ENCODE measurements at regions not wholly inside any gene's neighbourhood (a gene's known extent, or its start where the extent isn't known, plus 50 kb on each side); places are given as distances from the start of the nearest gene placed in this dataset.

DNA sequence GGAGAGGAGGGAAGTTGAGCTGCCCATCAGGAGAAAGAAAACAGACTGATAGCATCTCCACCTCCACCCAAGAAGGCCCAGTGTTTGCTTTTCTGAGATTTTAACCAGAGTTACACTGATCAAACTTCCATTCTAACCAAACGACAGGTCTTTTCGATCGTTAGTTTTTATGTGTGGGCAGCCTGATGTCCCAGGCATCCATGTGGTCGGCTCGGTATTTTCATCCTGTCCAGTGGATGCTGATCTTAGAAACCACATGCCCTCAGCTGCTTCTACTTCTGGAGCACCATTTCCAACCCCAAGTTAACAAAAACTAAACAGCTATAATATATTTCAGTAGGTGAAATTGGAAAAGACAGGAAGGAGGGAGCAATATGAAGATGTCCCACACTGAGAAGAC, 536.8 kb upstream of the JAG1 start:
- no peak for DNase-seq (ENCODE audit: low read depth in 2 of 2)

DNA sequence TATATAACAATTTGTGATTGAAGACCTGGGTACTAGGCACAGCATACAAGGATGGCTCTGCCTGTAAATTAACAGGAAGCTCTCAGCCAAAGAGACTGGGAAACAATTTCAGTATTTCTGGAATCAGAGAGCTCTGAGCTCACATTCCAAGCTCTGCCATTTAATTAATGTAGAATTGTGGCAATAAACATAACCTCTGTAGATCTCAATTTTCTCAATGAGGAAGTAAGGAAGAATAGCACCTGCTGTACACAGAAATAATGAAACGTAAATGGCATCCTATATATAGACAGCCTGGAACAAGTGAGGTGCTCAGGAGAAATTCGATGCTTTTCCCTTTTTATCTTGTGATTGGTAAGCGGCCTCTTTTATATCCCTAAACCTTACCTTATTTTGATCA, 538.5 kb upstream of the JAG1 start:
- DNase-seq (ENCODE audit: low read depth in 2 of 2) = no peak

DNA sequence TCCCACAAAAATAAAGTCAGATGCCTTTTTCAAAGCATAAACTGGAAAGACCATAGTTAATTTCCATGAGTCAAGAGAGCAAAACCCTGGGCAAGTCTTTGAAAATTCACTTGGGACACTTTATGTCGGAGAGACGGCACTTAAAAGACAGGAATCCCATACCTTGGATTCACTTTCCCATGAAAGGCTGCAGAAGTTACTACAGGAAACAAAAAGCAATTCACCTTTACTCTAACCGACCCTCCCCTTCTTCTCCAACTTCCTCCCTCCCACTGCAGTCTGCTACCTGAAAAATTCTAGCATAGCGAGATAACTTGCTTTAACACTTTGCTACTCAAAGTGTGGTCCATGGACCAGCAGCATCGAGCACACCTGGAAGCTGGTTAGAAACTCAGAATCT, 539.1 kb upstream of the JAG1 start:
- DNase-seq (ENCODE audit: low read depth in 2 of 2) = no peak

GRCh38 chr20:11214256-11214840, 540.5 kb upstream of the JAG1 start:
- DNase-seq (ENCODE audit: low read depth in 2 of 2) = no peak

- no peak for DNase-seq (ENCODE audit: low read depth in 2 of 2)
These were observed 542.9 kb upstream of the JAG1 start for GRCh38 chr20:11216451-11217314.

- DNase-seq (ENCODE audit: low read depth in 2 of 2) = no peak
These were observed 543.8 kb upstream of the JAG1 start for GRCh38 chr20:11217326-11218172.

DNA sequence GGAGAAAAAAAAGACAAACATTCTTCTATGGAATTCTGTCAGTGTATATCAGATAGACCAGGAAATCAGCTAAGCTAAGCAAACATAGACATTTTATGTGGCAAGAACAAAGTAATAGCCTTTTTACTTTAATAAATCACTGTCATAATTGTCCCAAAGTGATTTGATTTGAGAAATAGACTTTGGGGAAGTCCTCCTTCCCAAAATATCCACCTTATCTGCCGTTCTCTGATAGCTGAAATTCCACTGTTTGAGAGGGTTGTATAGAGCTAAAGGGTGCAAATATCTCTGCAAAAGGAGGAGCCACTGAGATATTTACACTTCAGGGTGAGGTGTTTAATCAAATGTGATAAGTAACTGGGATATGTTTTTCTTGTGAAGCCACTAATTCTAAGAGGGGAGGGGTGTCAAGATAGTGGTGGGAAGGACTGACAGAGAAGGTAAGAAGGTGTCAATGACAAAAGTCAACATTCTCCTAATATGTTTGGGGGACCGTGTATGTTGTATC, 544.4 kb upstream of the JAG1 start:
- no peak for DNase-seq (ENCODE audit: low read depth in 2 of 2)

GRCh38 chr20:11219192-11219591, 545.4 kb upstream of the JAG1 start:
- no peak for DNase-seq (ENCODE audit: low read depth in 2 of 2)

DNA sequence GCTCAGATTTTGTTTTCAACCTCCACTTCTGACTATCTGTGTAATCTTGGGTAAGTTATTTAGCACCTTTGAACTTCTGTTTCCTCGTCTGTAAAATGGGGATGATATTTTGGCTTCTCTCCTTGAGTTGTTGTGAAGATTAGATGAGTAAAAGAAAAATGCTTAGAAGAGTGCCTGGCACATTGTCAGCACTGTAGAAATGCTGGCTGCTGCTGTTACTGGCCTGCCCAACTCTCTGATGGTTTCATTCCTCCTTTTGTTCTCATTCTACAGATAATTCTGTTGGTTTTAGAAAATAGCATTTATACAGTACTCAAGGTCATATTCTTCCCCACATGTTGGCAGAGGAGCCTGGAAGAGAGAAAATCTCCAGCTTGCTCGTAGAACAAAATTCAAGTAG, 547.2 kb upstream of the JAG1 start:
- no peak for DNase-seq (ENCODE audit: low read depth in 2 of 2)

DNA sequence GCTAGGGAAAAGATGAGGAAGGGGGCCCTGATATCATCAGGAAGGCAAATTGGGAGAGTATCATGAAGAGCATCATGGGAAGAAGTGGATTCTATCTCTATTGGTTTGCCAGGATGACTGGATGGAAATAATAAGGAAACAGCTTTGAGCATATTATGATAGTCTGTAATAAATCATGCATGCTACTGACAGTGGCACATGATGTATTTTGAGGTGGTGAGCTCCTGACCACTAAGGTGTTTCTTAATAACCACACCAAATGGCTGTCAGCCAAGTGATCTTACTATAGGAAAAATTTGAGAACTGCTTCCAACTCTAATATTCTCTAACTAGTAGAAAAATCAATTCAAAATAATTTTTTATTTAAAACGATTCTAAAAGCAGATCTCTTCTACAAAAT, 548.4 kb upstream of the JAG1 start:
- DNase-seq (ENCODE audit: low read depth in 2 of 2) = no peak

GRCh38 chr20:11227602-11228001, 553.8 kb upstream of the JAG1 start:
- no peak for DNase-seq (ENCODE audit: low read depth in 2 of 2)

DNA sequence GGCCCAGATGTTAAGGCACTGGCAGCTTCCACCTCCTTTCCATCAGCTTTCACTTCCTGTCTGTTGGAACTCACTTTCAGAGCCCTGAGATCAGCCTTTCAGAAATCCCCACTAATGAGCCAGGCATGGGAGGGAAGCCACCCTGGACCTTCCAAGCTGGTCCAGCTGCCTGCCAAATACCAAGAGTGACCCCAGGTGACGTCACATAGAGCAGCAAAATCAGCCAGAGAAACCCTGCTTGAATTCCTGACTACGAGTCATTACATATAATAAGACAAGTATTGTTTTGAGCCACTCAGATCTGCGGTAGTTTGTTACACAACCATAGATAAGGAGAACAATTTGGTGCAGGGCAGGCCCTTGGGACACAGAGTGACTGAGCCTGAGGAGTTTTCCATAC, 556.0 kb upstream of the JAG1 start:
- no peak for DNase-seq (ENCODE audit: low read depth in 2 of 2)

- no peak for DNase-seq (ENCODE audit: low read depth in 2 of 2)
These were observed 557.2 kb upstream of the JAG1 start for GRCh38 chr20:11230999-11231398.

DNA sequence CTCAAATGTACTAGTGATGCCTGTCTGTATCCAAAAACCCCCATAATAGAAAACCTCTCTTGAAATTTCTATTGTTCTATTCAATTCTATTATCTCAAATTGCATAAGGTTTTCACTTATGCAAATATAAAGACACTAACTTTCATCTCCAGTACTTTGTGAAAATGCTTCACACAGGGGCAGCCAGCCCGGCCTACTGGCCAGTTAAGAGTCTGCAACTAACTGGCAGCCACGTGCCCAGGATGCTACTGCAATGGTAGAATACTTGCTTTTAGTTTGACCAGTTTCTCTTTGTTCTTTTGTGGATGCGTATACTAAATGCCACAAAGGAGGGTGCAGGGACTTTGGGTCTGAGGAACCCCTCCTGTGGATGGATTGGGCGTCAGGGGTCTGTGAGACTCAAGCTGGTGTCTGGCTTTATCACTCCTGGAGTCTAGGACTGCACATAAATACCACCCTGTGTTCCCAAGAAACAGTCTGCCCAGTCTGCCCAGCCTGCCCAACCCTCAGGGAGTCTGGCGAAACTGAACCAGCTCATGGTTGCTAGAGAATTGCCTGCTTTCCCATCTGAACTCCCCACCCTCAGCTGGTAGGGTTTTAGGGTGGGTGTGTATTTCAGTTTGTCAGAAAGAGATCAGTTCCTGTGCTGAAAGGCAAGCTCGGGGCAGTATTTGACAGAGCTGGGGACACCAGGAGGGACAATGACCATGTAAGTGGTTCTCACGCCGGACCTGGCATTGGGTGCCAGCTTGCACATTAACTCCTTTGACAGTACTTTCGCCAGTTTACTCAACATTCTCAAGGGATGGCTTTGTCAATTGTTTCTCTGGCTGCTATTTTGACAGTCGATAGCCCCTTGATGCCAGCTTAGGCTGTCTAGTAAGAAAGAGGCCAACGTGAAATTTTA, 558.2 kb upstream of the JAG1 start:
- no peak for DNase-seq (ENCODE audit: low read depth in 2 of 2)

DNA sequence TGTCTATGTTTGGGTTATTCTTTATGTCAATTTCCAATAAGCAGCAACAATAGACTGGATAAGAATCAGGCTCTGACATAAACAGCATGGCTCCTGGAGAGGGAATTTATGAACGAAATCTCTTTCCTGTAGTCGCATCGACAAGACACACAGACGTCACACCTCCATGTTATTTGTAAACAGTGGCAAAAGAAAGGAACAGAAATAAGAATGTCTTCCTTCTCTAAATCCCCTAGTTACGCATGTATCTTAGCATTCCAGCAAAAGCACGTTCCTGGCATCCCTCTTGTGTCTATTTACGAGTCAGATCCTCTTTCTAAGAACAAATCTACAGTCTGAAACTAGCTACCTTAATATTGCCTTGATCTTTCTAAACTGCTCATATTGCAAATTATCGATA, 559.1 kb upstream of the JAG1 start:
- no peak for DNase-seq (ENCODE audit: low read depth in 2 of 2)

DNA sequence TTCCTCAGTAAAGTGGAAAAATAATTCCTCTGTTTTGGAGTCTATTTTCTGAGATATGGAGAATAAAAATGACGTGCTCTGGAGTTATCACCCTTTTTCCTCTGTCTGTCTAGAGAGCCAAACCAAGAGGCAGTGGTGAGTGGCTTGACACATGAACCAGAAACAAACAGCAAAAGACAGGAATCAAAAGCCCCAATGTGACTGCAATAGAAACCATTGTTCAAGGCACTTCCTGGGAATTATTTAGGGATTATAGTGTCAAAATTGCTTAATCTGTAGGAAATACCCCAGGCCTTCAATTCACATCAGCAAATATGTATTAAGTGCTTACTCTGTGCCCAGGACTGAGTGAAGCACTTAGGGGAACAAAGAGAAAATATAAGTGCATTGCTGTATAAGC, 560.4 kb upstream of the JAG1 start:
- DNase-seq (ENCODE audit: low read depth in 2 of 2) = no peak

- DNase-seq (ENCODE audit: low read depth in 2 of 2) = no peak
These were observed 560.8 kb upstream of the JAG1 start for GRCh38 chr20:11234608-11235007.

- DNase-seq (ENCODE audit: low read depth in 2 of 2) = no peak
These were observed 561.3 kb upstream of the JAG1 start for GRCh38 chr20:11235058-11235457.

DNA sequence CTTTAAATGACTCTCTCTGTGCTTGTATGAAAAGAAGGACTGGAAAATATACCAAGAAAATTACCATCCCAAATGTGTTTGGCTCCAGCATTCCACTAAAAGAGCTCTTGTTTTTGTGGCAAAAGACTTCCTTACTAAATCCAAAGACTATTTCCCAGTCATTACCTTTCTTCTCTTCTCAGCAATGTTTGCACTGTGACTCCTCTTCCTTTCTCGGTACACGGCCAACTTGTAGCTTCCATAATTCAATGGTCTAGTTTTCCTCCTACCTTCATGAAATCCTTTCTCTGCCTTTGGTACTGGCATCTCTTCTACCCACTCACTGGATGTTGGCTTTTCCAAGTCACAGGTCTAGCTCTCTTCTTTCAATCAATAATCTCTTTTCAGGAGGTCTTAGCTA, 568.5 kb upstream of the JAG1 start:
- DNase-seq (ENCODE audit: low read depth in 2 of 2) = no peak

GRCh38 chr20:11245431-11245830, 571.6 kb upstream of the JAG1 start:
- no peak for DNase-seq (ENCODE audit: low read depth in 2 of 2)

GRCh38 chr20:11246251-11246775, 572.5 kb upstream of the JAG1 start:
- DNase-seq (ENCODE audit: low read depth in 2 of 2) = no peak
